ENCODE measurements at regions not wholly inside any gene's neighbourhood (a gene's known extent, or its start where the extent isn't known, plus 50 kb on each side); places are given as distances from the start of the nearest gene placed in this dataset.
A peak's percentile ranks its signal among the peaks of the same experiment; 100 is the strongest.

DNA sequence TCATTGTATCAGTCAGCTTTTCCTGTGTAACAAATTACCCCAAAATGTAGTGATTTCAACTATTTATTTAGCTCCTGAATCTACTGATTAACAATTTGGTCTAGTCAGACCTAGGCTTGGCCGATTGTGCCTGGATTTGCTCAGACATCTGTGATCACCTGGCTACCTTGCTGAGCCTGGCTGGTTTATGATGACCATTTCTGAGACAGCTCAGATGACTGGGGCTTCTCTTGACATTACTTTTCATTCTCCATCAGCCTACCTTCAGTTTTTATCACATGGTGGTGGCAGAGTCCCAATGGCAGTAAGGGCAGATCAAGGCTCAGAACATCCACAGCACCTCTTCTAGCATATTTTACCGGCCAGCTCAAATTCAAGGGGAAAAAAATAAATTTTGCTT lies 286.3 kb downstream of the BTG1 start:
- H3K36me3 Mint-ChIP-seq (ENCODE audit: low read depth), result no peaks in the 10 kb centered on the region
- DNase-seq (ENCODE audit: low spot score), result no peak
- H3K27ac Mint-ChIP-seq (ENCODE audit: unreplicated experiment), result no peak overlapping the region

DNA sequence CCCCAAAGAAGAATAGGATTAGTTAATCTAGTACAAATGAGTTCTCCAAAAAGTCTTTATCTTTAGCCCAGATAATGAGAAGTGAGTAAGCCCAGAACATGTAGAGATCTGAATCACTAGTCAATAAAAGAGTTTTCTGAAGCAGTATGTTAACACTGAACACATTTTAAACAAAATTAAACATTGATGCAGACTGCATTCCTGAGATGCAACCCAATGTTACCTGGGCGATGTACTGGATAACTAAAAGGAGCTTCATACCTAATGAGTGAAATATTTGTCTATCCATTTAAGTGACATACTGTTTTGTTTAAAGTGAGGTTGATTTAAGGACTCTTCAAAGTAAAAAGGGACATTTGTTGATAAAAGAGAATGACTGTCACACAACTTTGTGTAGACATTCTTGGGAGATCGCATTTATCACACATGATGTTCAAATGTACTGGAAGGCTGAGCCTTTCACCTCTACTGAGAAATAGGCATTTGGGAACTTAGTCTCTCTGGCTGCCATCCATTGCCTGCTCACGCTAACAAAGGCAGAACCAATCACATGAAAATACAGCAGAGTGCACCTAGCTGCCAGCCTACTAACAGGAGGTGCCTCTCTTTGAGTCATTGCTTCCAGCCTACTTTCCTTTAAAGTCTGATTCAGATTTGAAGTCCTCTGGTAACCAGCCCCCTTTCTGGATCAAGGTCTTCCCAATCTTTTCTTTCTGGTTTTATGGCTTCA lies 287.7 kb downstream of the BTG1 start:
- no peaks in the 10 kb centered on the region for H3K9me3 Mint-ChIP-seq (ENCODE audit: low read depth)
- no peak for DNase-seq (ENCODE audit: low spot score)
- H3K4me1 Mint-ChIP-seq (ENCODE audit: low read depth), result peaks cover 19% of the 10 kb centered on the region
- no peaks in the 10 kb centered on the region for H3K27me3 Mint-ChIP-seq (ENCODE audit: low read depth)
- H3K27ac Mint-ChIP-seq (ENCODE audit: unreplicated experiment), result no peak overlapping the region
- no peak overlapping the region for H3K4me3 Mint-ChIP-seq (ENCODE audit: unreplicated experiment)
- TF ChIP-seq, protein P1, sequence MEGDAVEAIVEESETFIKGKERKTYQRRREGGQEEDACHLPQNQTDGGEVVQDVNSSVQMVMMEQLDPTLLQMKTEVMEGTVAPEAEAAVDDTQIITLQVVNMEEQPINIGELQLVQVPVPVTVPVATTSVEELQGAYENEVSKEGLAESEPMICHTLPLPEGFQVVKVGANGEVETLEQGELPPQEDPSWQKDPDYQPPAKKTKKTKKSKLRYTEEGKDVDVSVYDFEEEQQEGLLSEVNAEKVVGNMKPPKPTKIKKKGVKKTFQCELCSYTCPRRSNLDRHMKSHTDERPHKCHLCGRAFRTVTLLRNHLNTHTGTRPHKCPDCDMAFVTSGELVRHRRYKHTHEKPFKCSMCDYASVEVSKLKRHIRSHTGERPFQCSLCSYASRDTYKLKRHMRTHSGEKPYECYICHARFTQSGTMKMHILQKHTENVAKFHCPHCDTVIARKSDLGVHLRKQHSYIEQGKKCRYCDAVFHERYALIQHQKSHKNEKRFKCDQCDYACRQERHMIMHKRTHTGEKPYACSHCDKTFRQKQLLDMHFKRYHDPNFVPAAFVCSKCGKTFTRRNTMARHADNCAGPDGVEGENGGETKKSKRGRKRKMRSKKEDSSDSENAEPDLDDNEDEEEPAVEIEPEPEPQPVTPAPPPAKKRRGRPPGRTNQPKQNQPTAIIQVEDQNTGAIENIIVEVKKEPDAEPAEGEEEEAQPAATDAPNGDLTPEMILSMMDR (IDR thresholded peaks at IDR 0.05), result no peak
- no peaks in the 10 kb centered on the region for H3K36me3 Mint-ChIP-seq (ENCODE audit: low read depth)

More for the DNA sequence above, 286.3 kb downstream of the BTG1 start:
- Mint-ChIP-seq H3K9me3 (ENCODE audit: low read depth) (no peaks in the 10 kb centered on the region), H3K4me1 (ENCODE audit: low read depth) (peaks cover 12% of the 10 kb centered on the region), H3K27me3 (ENCODE audit: low read depth) (no peaks in the 10 kb centered on the region), H3K4me3 (ENCODE audit: unreplicated experiment) (no peak overlapping the region)
- TF ChIP-seq, protein P1 (IDR thresholded peaks at IDR 0.05), result no peak

DNA sequence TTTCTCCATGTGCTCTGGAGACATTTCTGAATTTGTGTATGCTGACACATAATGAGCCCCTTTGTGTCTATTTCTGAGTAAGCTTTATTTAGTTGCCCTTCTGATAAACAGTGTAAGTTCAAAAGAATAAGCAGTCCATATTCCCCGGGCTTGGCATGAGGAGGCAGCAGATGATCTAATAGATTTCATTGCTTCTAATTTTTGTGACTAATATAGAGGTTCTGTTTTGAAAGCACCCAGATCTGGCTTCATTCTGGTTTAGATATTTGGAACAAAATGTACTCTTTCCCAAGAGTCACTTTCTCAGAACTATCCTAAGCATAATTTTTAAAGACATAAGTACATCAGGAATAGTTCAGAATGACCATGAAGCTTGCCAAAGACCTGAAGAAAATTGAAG lies 290.9 kb downstream of the BTG1 start:
- H3K4me3 Mint-ChIP-seq (ENCODE audit: unreplicated experiment), result no peak overlapping the region
- H3K36me3 Mint-ChIP-seq (ENCODE audit: low read depth), result no peaks in the 10 kb centered on the region
- no peaks in the 10 kb centered on the region for H3K27me3 Mint-ChIP-seq (ENCODE audit: low read depth)
- TF ChIP-seq, protein P1 (IDR thresholded peaks at IDR 0.05), result peak; percentile 47
- peaks cover 22% of the 10 kb centered on the region for H3K4me1 Mint-ChIP-seq (ENCODE audit: low read depth)
- peak overlapping the region; percentile 38 for H3K27ac Mint-ChIP-seq (ENCODE audit: unreplicated experiment)
- no peak for DNase-seq (ENCODE audit: low spot score)
- H3K9me3 Mint-ChIP-seq (ENCODE audit: low read depth), result no peaks in the 10 kb centered on the region

DNA sequence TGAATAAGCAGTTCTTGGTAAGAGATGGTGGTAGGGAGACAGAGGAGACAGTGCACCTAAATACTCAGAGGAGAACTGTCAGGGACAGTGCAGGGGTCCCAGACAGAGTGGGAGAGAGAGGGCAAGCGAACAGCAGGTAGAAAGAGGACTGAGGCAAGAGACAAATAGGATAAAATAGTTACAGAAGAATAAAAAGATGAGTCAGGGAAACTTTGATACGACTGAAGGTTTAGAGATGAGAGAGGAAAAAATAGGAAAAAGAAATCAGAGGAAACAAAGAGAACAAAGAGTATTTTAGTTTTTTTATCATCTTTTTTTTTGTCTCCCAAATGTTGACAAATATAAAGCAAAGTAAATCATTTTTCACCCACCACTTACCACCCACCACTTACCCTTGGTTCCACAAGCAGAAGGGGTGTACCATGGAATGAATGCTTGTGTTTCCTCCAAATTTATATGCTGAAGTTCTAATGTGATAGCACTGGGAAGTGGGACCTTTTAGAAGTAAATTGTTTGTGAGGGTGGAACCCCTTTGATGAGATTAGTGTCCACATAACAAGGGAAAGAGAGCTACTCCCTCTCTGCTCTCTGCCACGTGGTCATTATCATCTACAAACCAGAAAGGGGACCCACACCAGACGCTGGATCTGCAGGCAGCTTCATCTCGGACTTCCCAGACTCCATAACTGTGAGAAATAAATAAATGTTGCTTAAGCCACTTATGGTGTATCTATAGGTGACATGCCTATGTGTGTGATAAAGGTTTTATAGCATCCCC lies 292.1 kb downstream of the BTG1 start:
- Mint-ChIP-seq H3K27me3 (ENCODE audit: low read depth) (no peaks in the 10 kb centered on the region), H3K4me3 (ENCODE audit: unreplicated experiment) (no peak overlapping the region), H3K27ac (ENCODE audit: unreplicated experiment) (no peak overlapping the region), H3K36me3 (ENCODE audit: low read depth) (no peaks in the 10 kb centered on the region), H3K4me1 (ENCODE audit: low read depth) (peaks cover 22% of the 10 kb centered on the region), H3K9me3 (ENCODE audit: low read depth) (no peaks in the 10 kb centered on the region)
- DNase-seq (ENCODE audit: low spot score), result no peak
- TF ChIP-seq, protein P1 (IDR thresholded peaks at IDR 0.05), result no peak

DNA sequence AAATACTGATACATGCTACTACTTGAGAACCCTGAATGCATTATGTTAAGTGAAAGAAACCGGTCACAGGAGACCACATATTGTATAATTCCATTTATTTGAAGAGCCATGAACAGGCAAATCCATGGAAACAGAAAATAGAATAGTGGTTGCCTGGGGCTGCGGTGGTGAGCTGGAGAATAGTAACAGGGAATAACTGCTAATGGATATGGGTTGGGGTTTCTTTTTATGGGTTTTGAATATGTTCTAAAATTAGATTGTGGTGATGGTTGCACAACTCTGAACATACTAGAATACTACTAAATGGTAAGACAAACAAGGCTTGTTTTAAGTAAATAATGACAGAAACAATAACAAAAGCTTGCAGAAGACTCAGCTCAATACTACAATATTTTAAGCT lies 293.0 kb downstream of the BTG1 start:
- Mint-ChIP-seq H3K9me3 (ENCODE audit: low read depth) (no peaks in the 10 kb centered on the region), H3K36me3 (ENCODE audit: low read depth) (no peaks in the 10 kb centered on the region), H3K27ac (ENCODE audit: unreplicated experiment) (no peak overlapping the region), H3K4me3 (ENCODE audit: unreplicated experiment) (no peak overlapping the region), H3K4me1 (ENCODE audit: low read depth) (peaks cover 22% of the 10 kb centered on the region), H3K27me3 (ENCODE audit: low read depth) (no peaks in the 10 kb centered on the region)
- DNase-seq (ENCODE audit: low spot score), result no peak
- TF ChIP-seq, protein P1 (IDR thresholded peaks at IDR 0.05), result no peak
